ENCODE measurements at regions not wholly inside any gene's neighbourhood (a gene's known extent, or its start where the extent isn't known, plus 50 kb on each side); places are given as distances from the start of the nearest gene placed in this dataset.

DNA sequence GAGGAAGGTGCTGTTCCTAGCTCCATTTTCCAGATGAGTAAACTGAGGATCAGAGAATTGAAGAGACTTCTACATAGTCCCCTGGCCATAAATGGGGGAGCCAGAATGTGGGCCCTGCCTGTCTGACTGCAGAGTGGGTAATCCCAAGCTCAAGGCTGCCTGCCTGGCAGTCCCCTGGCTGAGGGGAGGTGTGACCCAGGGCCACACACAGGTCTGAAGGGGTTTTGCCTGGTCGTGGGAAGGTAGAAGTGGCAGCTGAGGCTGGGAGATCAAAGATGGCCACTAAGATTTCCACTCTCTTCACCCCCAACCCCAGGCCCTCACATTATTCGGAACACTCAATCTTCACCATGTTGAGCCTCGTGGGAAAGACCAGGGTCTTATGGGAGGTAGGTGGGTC, 176.3 kb downstream of the MACROH2A1 start:
- Histone ChIP-seq H3K79me2 (ENCODE audit: insufficient read depth, low read length) (no peaks in the 10 kb centered on the region), H2AFZ (ENCODE audit: low read length) (no peak overlapping the region), H3K4me2 (ENCODE audit: low read depth, low read length, poor library complexity, severe bottlenecking) (no peak overlapping the region), H3K27me3 (ENCODE audit: insufficient read depth, low read length, poor library complexity, severe bottlenecking) (no peaks in the 10 kb centered on the region), H3K9ac (ENCODE audit: low read depth, low read length, poor library complexity, severe bottlenecking) (no peak overlapping the region), H3K4me3 (ENCODE audit: low read length, poor library complexity, severe bottlenecking) (no peak overlapping the region), H3K36me3 (ENCODE audit: insufficient read depth, low read length) (no peaks in the 10 kb centered on the region), H4K20me1 (ENCODE audit: insufficient read depth, low read length, poor library complexity, severe bottlenecking) (no peaks in the 10 kb centered on the region), H3K9me3 (ENCODE audit: insufficient read depth, low read depth, low read length) (no peaks in the 10 kb centered on the region), H3K9me2 (replicated peaks; ENCODE audit: low read depth, low read length) (no peaks in the 10 kb centered on the region), H3F3A (ENCODE audit: low read depth) (no peaks in the 10 kb centered on the region), H3K4me1 (ENCODE audit: insufficient read depth, low read length, poor library complexity, severe bottlenecking) (no peaks in the 10 kb centered on the region)
- no peak for TF ChIP-seq EZH2phosphoT487 (IDR thresholded peaks at IDR 0.05; ENCODE audit: borderline replicate concordance)
- TF ChIP-seq, protein P1, sequence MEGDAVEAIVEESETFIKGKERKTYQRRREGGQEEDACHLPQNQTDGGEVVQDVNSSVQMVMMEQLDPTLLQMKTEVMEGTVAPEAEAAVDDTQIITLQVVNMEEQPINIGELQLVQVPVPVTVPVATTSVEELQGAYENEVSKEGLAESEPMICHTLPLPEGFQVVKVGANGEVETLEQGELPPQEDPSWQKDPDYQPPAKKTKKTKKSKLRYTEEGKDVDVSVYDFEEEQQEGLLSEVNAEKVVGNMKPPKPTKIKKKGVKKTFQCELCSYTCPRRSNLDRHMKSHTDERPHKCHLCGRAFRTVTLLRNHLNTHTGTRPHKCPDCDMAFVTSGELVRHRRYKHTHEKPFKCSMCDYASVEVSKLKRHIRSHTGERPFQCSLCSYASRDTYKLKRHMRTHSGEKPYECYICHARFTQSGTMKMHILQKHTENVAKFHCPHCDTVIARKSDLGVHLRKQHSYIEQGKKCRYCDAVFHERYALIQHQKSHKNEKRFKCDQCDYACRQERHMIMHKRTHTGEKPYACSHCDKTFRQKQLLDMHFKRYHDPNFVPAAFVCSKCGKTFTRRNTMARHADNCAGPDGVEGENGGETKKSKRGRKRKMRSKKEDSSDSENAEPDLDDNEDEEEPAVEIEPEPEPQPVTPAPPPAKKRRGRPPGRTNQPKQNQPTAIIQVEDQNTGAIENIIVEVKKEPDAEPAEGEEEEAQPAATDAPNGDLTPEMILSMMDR (conservative IDR thresholded peaks at IDR 0.05; ENCODE audit: low read length), result no peak

DNA sequence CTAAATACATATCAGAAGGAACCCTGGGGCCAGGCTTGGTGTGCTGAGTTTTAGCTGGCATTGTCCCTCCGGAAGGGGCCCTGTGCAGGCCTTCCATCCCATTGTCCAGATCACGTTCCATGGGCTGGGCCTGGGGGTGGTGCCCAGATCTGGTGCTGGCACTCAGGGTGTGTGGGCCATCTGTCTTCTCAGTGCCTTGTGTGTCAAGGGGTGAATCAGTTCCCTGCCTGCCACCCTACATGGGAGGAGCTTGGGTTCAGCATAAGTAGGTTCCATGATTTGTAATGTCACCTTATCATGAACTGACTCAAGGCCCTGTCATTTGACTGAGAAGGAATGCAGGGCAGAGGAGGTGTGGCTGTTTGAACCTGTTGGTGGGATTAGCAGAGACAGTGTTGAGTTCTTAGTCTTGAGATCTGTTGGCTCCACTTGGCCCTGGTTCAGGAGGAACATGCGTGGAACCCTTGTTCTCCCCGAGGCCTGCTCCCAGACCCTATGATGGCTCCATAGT, 176.8 kb downstream of the MACROH2A1 start:
- Histone ChIP-seq H3K4me1 (ENCODE audit: insufficient read depth, low read length, poor library complexity, severe bottlenecking) (no peaks in the 10 kb centered on the region), H3K4me2 (ENCODE audit: low read depth, low read length, poor library complexity, severe bottlenecking) (no peak overlapping the region), H3K27me3 (ENCODE audit: insufficient read depth, low read length, poor library complexity, severe bottlenecking) (no peaks in the 10 kb centered on the region), H3K36me3 (ENCODE audit: insufficient read depth, low read length) (no peaks in the 10 kb centered on the region), H2AFZ (ENCODE audit: low read length) (no peak overlapping the region), H3K9me2 (replicated peaks; ENCODE audit: low read depth, low read length) (no peaks in the 10 kb centered on the region), H3F3A (ENCODE audit: low read depth) (no peaks in the 10 kb centered on the region), H4K20me1 (ENCODE audit: insufficient read depth, low read length, poor library complexity, severe bottlenecking) (no peaks in the 10 kb centered on the region), H3K9ac (ENCODE audit: low read depth, low read length, poor library complexity, severe bottlenecking) (no peak overlapping the region), H3K79me2 (ENCODE audit: insufficient read depth, low read length) (no peaks in the 10 kb centered on the region), H3K4me3 (ENCODE audit: low read length, poor library complexity, severe bottlenecking) (no peak overlapping the region), H3K9me3 (ENCODE audit: insufficient read depth, low read depth, low read length) (no peaks in the 10 kb centered on the region)
- no peak for TF ChIP-seq EZH2phosphoT487 (IDR thresholded peaks at IDR 0.05; ENCODE audit: borderline replicate concordance)
- TF ChIP-seq, protein P1 (conservative IDR thresholded peaks at IDR 0.05; ENCODE audit: low read length), result no peak

DNA sequence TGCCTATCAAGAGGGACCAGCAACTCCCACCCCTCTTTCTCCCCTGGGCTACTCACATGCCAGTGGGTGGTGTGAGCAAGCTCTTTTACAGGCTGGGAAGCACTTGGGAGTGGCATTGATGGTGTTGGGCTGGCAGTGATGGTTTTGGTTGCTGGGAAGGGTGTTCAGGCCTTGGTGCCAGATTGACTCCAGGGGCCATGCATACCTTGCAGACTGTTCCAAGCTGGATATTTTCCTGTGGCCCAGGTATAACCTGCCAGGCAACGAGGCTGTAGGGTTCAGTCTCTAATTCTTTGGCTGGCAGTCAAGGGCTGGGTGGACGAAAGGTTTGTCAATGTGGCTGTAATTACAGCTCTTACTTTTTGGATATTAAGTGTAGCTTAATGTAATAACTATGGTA, 177.3 kb downstream of the MACROH2A1 start:
- Histone ChIP-seq H2AFZ (ENCODE audit: low read length) (no peak overlapping the region), H3K4me1 (ENCODE audit: insufficient read depth, low read length, poor library complexity, severe bottlenecking) (no peaks in the 10 kb centered on the region), H3K79me2 (ENCODE audit: insufficient read depth, low read length) (no peaks in the 10 kb centered on the region), H3K36me3 (ENCODE audit: insufficient read depth, low read length) (no peaks in the 10 kb centered on the region), H3K4me3 (ENCODE audit: low read length, poor library complexity, severe bottlenecking) (no peak overlapping the region), H3K27me3 (ENCODE audit: insufficient read depth, low read length, poor library complexity, severe bottlenecking) (no peaks in the 10 kb centered on the region), H3K4me2 (ENCODE audit: low read depth, low read length, poor library complexity, severe bottlenecking) (no peak overlapping the region), H3K9me3 (ENCODE audit: insufficient read depth, low read depth, low read length) (no peaks in the 10 kb centered on the region), H3F3A (ENCODE audit: low read depth) (no peaks in the 10 kb centered on the region), H3K9me2 (replicated peaks; ENCODE audit: low read depth, low read length) (no peaks in the 10 kb centered on the region), H4K20me1 (ENCODE audit: insufficient read depth, low read length, poor library complexity, severe bottlenecking) (no peaks in the 10 kb centered on the region), H3K9ac (ENCODE audit: low read depth, low read length, poor library complexity, severe bottlenecking) (no peak overlapping the region)
- TF ChIP-seq, protein P1 (conservative IDR thresholded peaks at IDR 0.05; ENCODE audit: low read length), result no peak
- no peak for TF ChIP-seq EZH2phosphoT487 (IDR thresholded peaks at IDR 0.05; ENCODE audit: borderline replicate concordance)
